K562 (cell line): ENCODE measurements at regions not wholly inside any gene's neighbourhood (a gene's known extent, or its start where the extent isn't known, plus 50 kb on each side); places are given as distances from the start of the nearest gene placed in this dataset.

ENCODE experiments used
- ATAC-seq: fragments of 200-7000 bp; cut with Tn5 transposase; 3 replicates; pipeline ENCODE4 v1.9.1; 2020; ENCODE audit warnings: moderate library complexity
- BruUV-seq: library from RNA; stranded (reverse); fragments of 400-500 nt; replicated peaks from 2 replicates; lab custom pipeline; 2021; lab: Mats Ljungman, UMichigan
- CTCF ChIA-PET: fragments of 300-600 bp; formaldehyde crosslinking; extraction: SDS; loops from one replicate; lab custom pipeline; 2021; ENCODE audit warnings: low intra/inter-chr PET ratio; lab: Yijun Ruan, JAX
- POLR2A ChIA-PET: fragments of 300-600, 350-650 bp; sonication (Branson Sonifier 250); formaldehyde crosslinking; extraction: SDS; loops from one replicate; lab custom pipeline; 2021; ENCODE audit warnings: antibody characterized with exemption, inconsistent platforms; lab: Yijun Ruan, JAX
- DNase-seq, 4 experiments: peaks; one replicate each; pipeline versions ENCODE4 v3.0.0 to v3.0.0-alpha.2; 2011 to 2018; ENCODE audit warnings: low spot score in 3 of 4, mixed read lengths in 3 of 4; ENCODE audit errors: extremely low read depth in 1 of 4
- FAIRE-seq: peaks from 2 replicates; lab custom pipeline; 2011; peaks lifted over from hg19 to GRCh38; lab: Jason Lieb, UNC
- H2AFZ ChIP-seq: 2 replicates; pipeline ENCODE4 v1.6.0; 2011; ENCODE audit warnings: low read depth, low read length, control low read depth, inconsistent platforms
- H3K27ac ChIP-seq: fragments of 200-600 bp; 3 replicates; pipeline ENCODE4 v1.8.0; 2011; ENCODE audit warnings: low read depth, mild to moderate bottlenecking, control low read depth, inconsistent platforms, low read length, moderate library complexity, mixed read lengths; ENCODE audit errors: extremely low read depth
- H3K27me3 ChIP-seq, 2 experiments: fragments of 300-600 bp in 1 of 2; 2 replicates in 1 of 2; 3 replicates in 1 of 2; pipeline versions ENCODE4 v1.6.0 to v1.8.0; 2011; ENCODE audit warnings: inconsistent platforms in 2 of 2, low read length in 2 of 2, mild to moderate bottlenecking in 1 of 2, mixed read lengths in 1 of 2, moderate library complexity in 1 of 2; ENCODE audit not compliant: control insufficient read depth in 2 of 2, insufficient read depth in 2 of 2
- H3K36me3 ChIP-seq: fragments of 300-600 bp; 3 replicates; pipeline ENCODE4 v1.8.0; 2011; ENCODE audit warnings: mild to moderate bottlenecking, low read length, inconsistent platforms; ENCODE audit not compliant: control insufficient read depth, insufficient read depth
- H3K4me1 ChIP-seq, 2 experiments: fragments of 200-600 bp in 1 of 2; replicated peaks in 1 of 2; 2 replicates in 1 of 2; 3 replicates in 1 of 2; pipeline versions ENCODE4 v1.5.1 to v1.8.0; 2011; ENCODE audit warnings: inconsistent platforms in 2 of 2, low read length in 2 of 2, mild to moderate bottlenecking in 1 of 2, mixed read lengths in 1 of 2, moderate library complexity in 1 of 2; ENCODE audit not compliant: control insufficient read depth in 2 of 2, insufficient read depth in 2 of 2
- H3K4me2 ChIP-seq: 2 replicates; pipeline ENCODE4 v1.6.1; 2011; ENCODE audit warnings: low read length, control low read depth, inconsistent platforms, mixed read lengths; ENCODE audit not compliant: insufficient read depth
- H3K4me3 ChIP-seq: fragments of 200-600 bp; sonication (generic), shearing (Covaris generic); 2 replicates; pipeline ENCODE4 v1.5.1; 2016; ENCODE audit warnings: control low read depth, inconsistent platforms
- H3K79me2 ChIP-seq: fragments of 200-600 bp; 3 replicates; pipeline ENCODE4 v1.8.0; 2011; ENCODE audit warnings: low read length, inconsistent platforms; ENCODE audit not compliant: control insufficient read depth, insufficient read depth
- H3K9ac ChIP-seq, 2 experiments: 2 replicates each; pipeline versions ENCODE4 v1.6.0 to v1.6.1; 2011; ENCODE audit warnings: low read depth in 2 of 2, low read length in 2 of 2, control low read depth in 1 of 2, inconsistent platforms in 1 of 2, mild to moderate bottlenecking in 1 of 2, mixed read lengths in 1 of 2; ENCODE audit not compliant: insufficient read depth in 1 of 2
- H3K9me1 ChIP-seq: one replicate; pipeline ENCODE4 v1.6.0; 2011; ENCODE audit warnings: inconsistent platforms, mild to moderate bottlenecking, low read length, moderate library complexity; ENCODE audit not compliant: control insufficient read depth, insufficient read depth
- H3K9me3 ChIP-seq: replicated peaks from 2 replicates; pipeline ENCODE4 v1.5.1; 2011; ENCODE audit warnings: low read depth, low read length, inconsistent platforms; ENCODE audit not compliant: control insufficient read depth, insufficient read depth
- H4K20me1 ChIP-seq: replicated peaks from 2 replicates; pipeline ENCODE4 v1.6.1; 2011; ENCODE audit warnings: low read length, inconsistent platforms, mixed read lengths; ENCODE audit not compliant: control insufficient read depth, insufficient read depth
- CREB1 ChIP-seq, 2 experiments: sonication (generic) in 1 of 2; formaldehyde crosslinking in 1 of 2; IDR thresholded peaks; 2 replicates each; pipeline versions ENCODE4 v1.6.1 to v1.8.0; 2012 to 2022; ENCODE audit warnings: inconsistent platforms in 1 of 2, mild to moderate bottlenecking in 1 of 2, missing genetic modification reagents in 1 of 2, moderate library complexity in 1 of 2
- E2F8 ChIP-seq: fragments of 450-650 bp; IDR thresholded peaks from 2 replicates; pipeline ENCODE4 v1.7.1; 2018; ENCODE audit warnings: mild to moderate bottlenecking, low read depth; ENCODE audit not compliant: partially characterized antibody
- ESRRA ChIP-seq: fragments of 450-650 bp; IDR thresholded peaks from 2 replicates; pipeline ENCODE4 v1.6.1; 2014; ENCODE audit warnings: low read depth, mild to moderate bottlenecking, moderate library complexity, borderline replicate concordance
- ETV1 ChIP-seq: fragments of 450-650 bp; conservative IDR thresholded peaks from 2 replicates; pipeline ENCODE4 v1.6.1; 2016; ENCODE audit warnings: missing genetic modification characterization, control low read depth, low read depth, missing compliant biosample characterization
- FOXM1 ChIP-seq, 2 experiments: fragments of 450-650 bp in 1 of 2; sonication (generic) in 1 of 2; formaldehyde crosslinking in 1 of 2; IDR thresholded peaks; 2 replicates each; pipeline versions ENCODE4 v1.6.1 to v1.9.0; 2017 to 2022; ENCODE audit warnings: low read depth in 2 of 2, mild to moderate bottlenecking in 2 of 2, missing genetic modification reagents in 1 of 2, moderate library complexity in 1 of 2
- HLTF ChIP-seq: fragments of 450-650 bp; IDR thresholded peaks from 2 replicates; pipeline ENCODE4 v1.6.1; 2016
- MAZ ChIP-seq, 2 experiments: fragments of 450-650 bp in 1 of 2; sonication (generic) in 1 of 2; formaldehyde crosslinking; IDR thresholded peaks in 1 of 2; conservative IDR thresholded peaks in 1 of 2; 2 replicates each; pipeline versions ENCODE4 v1.4.0 to v1.5.0; 2020; ENCODE audit warnings: mild to moderate bottlenecking in 1 of 2, missing genetic modification reagents in 1 of 2
- MEF2A ChIP-seq: IDR thresholded peaks from 2 replicates; pipeline ENCODE4 v1.6.1; 2011; ENCODE audit warnings: low read depth, mild to moderate bottlenecking, low read length, moderate library complexity; ENCODE audit not compliant: control insufficient read depth
- MLLT1 ChIP-seq, 2 experiments: fragments of 450-650 bp; IDR thresholded peaks; 2 replicates each; pipeline ENCODE4 v1.6.1; 2016
- SMAD3 ChIP-seq: fragments of 450-650 bp; formaldehyde crosslinking; conservative IDR thresholded peaks from 2 replicates; pipeline ENCODE4 v1.4.0; 2020; ENCODE audit warnings: mild to moderate bottlenecking
- TCFL5 ChIP-seq: fragments of 250-450 bp; sonication (Bioruptor Pico); conservative IDR thresholded peaks from 2 replicates; pipeline ENCODE4 v1.6.1; 2021; ENCODE audit warnings: mild to moderate bottlenecking, moderate library complexity, matching md5 sums
- THRA ChIP-seq: fragments of 450-650 bp; IDR thresholded peaks from 2 replicates; pipeline ENCODE4 v1.6.1; 2017; ENCODE audit warnings: mild to moderate bottlenecking, moderate library complexity
- TSC22D4 ChIP-seq: fragments of 450-650 bp; IDR thresholded peaks from 2 replicates; pipeline ENCODE4 v1.6.1; 2016; ENCODE audit warnings: missing genetic modification characterization, missing biosample characterization, control low read depth
- WGBS: fragments of 100-300 bp; shearing (Covaris generic); methylation state at CpG from one replicate; pipeline ENCODE4 v1.1.6; 2016; ENCODE audit warnings: low coverage, mixed read lengths; ENCODE audit not compliant: insufficient coverage; ENCODE audit errors: missing lambda C conversion rate; 5-methylcytosine and 5-hydroxymethylcytosine counted together
- in situ Hi-C: fragments of 300-500 bp; cut with MboI; formaldehyde crosslinking; loops from 4 replicates; pipeline ENCODE4 v1.15.0; 2018; ENCODE audit warnings: inconsistent platforms, mixed read lengths
- intact Hi-C: fragments of 100-400 bp; cut with micrococcal nuclease; formaldehyde crosslinking; loops from 2 replicates; pipeline ENCODE4 v1.14.2; 2022
- TF ChIP-seq, protein P1 (sequence below): fragments of 200-800 bp; sonication (Bioruptor generic); IDR thresholded peaks from 2 replicates; pipeline ENCODE4 v1.6.1; 2017; ENCODE audit warnings: missing genetic modification characterization, missing compliant biosample characterization

DNA sequence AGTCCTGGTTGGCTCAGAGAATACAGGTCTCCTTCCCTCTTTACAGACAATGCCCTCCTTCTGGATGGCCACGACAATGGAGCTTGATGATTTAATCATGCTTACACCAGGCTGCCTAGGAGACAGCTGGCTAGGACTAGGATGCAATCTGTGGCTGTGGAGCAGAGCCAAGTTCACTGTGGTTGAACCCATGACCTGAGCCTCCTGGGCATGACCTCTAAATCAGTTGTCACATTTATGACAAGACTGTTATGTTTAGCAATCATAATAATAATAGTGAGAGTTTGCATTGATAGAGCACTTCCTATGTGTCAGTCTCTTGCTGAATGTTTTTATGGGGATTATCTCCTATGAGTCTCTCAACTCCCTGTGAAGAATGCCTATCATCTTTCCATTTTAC lies 244.1 kb downstream of the ICOS start:
- H3K27me3 ChIP-seq: no peaks in the 10 kb centered on the region
- intact Hi-C loops (no loop called here), in situ Hi-C loops (no loop called here)
- no peak overlapping the region for H3K9ac ChIP-seq
- BruUV-seq: no TSS peak
- H3K79me2 ChIP-seq: no peaks in the 10 kb centered on the region
- H3K9me1 ChIP-seq: no peaks in the 10 kb centered on the region
- no peak overlapping the region for H3K4me3 ChIP-seq
- no peaks in the 10 kb centered on the region for H3K9me3 ChIP-seq
- H3K36me3 ChIP-seq: no peaks in the 10 kb centered on the region
- H3K4me2 ChIP-seq: no peak overlapping the region
- DNase-seq (no peak), ATAC-seq (no peak)
- H4K20me1 ChIP-seq: no peaks in the 10 kb centered on the region
- CTCF ChIA-PET: no interaction called here
- no peaks in the 10 kb centered on the region for H3K4me1 ChIP-seq
- WGBS: 0% methylated on average over 1 of the region's 1 CpG
- TF ChIP-seq THRA (no peak), TSC22D4 (tag) (no peak), MEF2A (no peak), SMAD3 (CRISPR knock-in tag) (no peak), MLLT1 (IDR thresholded peaks at IDR 0.05) (no peak), ETV1 (no peak), E2F8 (no peak), MAZ (CRISPR knock-in tag; conservative IDR thresholded peaks at IDR 0.05 in 1 of 2, IDR thresholded peaks at IDR 0.05 in 1 of 2) (no peak), CREB1 (IDR thresholded peaks at IDR 0.05) (no peak), CREB1 (CRISPR knock-in tag; IDR thresholded peaks at IDR 0.05) (no peak), HLTF (no peak), FOXM1 (IDR thresholded peaks at IDR 0.05; ENCODE audit: low read depth) (no peak), FOXM1 (CRISPR knock-in tag; IDR thresholded peaks at IDR 0.05; ENCODE audit: low read depth) (no peak), ESRRA (no peak), TCFL5 (no peak)
- TF ChIP-seq, protein P1, sequence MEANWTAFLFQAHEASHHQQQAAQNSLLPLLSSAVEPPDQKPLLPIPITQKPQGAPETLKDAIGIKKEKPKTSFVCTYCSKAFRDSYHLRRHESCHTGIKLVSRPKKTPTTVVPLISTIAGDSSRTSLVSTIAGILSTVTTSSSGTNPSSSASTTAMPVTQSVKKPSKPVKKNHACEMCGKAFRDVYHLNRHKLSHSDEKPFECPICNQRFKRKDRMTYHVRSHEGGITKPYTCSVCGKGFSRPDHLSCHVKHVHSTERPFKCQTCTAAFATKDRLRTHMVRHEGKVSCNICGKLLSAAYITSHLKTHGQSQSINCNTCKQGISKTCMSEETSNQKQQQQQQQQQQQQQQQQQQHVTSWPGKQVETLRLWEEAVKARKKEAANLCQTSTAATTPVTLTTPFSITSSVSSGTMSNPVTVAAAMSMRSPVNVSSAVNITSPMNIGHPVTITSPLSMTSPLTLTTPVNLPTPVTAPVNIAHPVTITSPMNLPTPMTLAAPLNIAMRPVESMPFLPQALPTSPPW (CRISPR knock-in tag): no peak
- TF ChIP-seq, all 486 proteins: peak for 0
- Histone ChIP-seq H2AFZ (no peak overlapping the region), H3K27ac (no peak overlapping the region)
- FAIRE-seq: no peak
- POLR2A ChIA-PET: no interaction called here
